NCI-H2081 (cell line): ENCODE measurements at regions not wholly inside any gene's neighbourhood (a gene's known extent, or its start where the extent isn't known, plus 50 kb on each side); places are given as distances from the start of the nearest gene placed in this dataset.
"Not testable (repeated sequence)": the region's sequence is repeated elsewhere in the genome, so short reads cannot be mapped to it uniquely, and the experiment has no call there.

Experiments
- DNase-seq, 2 experiments: peaks; one replicate each; lab custom pipeline; 2025; lab: John Stamatoyannopoulos, UW

DNA sequence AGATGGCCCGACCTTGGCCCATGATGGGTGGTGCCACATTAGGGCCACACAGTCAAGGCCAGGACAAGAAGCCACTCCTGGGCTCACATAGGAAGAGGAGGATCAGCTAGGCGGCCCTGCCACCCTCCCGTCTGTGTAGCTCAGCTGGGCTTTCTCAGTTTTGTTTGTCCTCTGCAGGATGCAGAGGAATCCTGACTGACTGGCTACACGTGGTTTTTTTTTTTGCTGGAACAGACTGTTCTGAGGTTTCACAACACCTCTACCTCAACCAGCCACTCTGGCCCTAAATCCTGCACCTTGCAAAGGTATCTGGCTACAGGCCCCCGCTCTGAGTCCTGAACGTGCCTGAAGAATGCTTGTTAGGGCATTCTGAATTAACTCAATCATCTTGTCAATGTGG is 88.3 kb upstream of the MSX2 start:
- no peak for DNase-seq

DNA sequence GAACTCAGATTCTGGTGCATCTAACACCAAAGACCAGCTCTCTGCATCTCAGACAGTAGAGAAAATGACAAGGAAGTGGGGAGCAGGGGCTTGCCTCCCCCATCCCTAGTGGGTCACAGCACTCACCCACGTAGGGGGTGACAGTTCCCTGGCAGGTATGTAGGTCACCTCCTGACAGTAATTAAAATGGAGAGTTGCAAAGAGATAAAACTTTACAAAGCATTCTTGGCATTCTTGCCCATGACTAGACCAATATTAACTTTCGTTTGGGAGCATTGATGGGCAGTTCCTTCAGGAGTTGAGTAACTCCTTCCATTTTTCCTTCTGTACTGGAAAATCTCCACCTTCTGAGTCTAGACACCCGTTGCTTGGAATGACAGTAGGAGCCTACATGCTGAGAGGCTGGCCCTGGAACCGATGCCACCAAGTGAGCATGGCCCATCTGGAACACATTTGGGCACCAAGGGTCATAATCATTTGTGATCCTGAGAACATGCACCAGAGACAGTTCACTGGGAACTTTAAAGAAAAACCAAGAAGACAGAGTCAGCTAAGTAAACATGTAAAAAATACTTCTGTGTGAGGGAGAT is 81.5 kb upstream of the MSX2 start:
- DNase-seq, result no peak

DNA sequence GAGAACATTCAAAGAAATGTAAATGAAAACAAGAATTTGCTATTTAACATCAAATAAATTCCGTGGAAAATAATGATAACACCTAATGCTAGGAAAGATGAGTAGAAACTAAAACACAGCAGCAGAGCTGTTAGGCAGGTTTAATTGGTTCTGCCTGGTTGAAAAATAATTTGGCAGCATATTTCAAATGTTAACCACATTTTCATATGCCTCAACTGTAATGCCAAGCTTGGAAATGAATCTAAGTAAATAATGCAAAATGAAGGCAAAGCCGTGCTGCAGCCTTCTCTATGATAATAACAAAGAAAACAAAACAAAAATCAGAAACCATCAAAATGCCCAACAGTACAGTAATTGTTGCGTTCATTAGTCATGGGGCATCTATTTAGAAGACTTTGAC is 79.9 kb upstream of the MSX2 start:
- no peak for DNase-seq

DNA sequence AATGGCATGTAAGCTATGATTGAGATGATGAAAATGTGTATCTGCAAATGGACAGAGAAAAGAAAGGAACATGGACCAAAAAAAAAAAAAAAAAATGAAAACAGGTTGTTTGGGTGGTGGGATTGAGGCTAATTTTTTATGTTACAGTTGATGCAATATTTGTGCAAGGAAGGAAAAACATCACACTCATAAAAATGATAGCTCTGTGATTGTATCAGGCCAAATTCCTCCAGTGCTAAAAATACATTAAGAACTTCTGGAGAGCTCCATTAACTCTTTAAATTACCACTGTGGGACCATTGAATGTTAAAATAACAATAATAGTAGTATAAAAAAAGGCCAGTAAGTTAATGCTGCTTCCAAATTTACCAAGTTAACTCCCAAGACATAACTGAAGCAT is 79.5 kb upstream of the MSX2 start:
- no peak for DNase-seq

DNA sequence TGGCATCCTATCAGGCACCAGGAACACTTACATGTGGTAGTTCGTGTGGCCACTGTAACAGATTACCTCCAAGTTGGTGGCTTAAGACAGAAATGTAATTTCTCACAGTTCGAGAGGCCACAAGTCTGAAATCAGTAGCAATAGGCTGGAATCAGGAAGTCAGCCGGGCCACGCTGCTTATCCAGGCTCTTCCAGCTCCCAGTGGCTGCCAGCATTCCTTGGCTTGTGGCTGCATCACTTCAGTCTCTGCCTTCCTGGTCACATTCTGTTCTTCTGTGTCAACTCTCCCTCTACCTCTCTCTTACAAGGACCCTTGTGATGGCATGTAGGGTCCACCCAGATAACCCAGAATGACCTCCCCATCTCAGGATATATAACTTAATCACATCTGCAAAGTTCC is 78.7 kb upstream of the MSX2 start:
- no peak for DNase-seq

DNA sequence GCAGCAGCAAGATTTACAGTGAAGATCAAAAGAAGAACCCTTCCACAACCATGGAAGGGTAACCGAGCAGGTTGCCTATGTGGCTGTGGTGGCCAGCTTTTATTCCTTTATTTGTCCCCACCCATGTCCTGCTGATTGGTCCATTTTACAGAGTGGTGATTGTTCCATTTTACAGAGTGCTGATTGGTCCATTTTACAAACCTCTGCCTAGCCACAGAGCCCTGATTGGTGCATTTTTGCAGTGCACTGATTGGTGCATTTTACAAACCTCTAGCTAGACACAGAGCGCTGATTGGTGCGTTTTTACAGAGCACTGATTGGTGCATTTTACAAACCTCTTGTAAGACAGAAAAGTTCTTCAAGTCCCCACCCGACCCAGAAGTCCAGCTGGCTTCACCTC is 75.8 kb upstream of the MSX2 start:
- DNase-seq, result not testable (repeated sequence)

DNA sequence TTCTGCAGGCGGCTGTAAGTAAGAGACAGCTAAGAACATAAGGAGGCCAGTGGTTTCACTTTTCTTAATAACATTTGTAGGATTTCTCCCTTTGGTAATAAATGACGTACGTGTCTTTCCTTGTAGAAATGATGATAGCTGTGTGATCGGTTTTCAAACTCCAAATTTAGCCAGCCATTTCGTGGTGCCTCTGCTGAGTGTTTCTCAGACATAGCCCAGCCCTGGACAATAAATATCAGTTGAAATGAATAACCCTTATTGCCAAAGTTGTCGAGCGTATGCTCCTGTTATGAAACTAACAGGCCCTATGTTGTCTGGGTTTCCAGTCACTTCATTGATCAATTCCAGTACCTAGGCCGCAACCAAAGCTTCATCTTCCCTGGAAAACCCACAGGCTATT is 75.0 kb upstream of the MSX2 start:
- no peak for DNase-seq

DNA sequence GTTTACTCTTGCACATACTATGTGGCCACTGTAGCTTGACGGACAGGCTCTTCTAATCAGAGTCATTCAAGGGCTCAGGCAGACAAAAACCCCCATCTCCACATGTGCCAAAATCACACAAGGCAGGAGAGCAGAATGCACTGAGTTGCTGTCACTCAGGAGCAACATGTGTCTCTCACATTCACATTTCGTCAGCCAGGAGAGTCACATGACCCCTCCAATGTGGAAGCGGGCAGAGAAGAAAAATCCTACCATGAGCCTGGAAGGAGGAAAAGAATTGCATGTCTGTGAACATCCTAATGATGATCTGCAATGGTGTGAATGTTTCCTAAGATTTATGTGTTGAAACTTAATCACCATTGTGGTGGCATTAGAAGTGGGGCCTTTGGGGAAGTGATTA is 69.9 kb upstream of the MSX2 start:
- no peak for DNase-seq

DNA sequence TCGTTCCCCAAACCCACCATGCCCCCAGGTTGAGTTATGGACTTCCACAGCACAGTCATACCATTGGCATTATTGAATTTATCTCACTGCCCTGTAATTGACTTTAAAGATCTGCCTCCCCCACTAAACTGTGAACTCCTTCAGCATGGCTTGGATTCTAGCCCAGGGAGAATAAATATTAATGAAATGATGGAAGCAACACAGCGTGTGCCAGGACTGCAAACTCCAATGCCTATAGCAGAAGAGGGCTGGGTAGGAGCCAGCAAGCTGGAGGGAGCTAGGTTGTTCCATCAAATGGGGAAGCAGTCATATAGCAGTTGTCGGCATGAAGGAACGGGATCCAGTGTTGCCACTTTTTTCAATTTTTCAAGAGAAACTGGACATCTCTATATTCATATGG is 69.0 kb upstream of the MSX2 start:
- DNase-seq, result no peak

DNA sequence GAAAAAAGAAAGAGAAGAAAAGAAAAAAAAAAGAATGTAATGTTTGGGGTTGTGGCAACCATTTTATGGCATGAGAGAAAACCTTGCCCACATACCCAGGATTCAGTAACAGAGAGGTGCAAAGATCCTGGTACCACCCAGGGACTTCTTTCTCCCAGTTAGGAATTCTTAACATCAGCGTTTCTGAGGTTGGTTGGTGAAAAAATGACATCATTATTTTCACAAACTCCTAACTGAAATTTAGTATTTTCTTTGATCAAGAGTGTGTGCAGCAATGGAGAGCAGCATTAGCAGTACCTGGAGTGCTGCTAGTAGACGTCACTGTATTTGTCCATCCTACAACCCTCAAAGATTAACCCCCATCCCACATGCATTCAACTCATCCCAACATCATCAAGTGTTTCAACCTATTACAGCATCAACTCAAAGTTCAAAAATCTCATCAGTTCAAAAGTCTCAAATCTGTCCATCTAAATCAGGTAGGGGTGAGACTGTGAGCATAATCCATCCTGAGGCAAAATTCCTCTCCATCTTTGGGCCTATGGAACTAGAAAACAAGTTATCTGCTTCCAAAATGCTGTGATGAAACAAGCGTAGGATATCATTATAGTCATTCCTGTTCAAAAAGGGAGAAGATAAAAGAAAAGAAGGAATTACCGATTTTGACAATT is 60.1 kb upstream of the MSX2 start:
- no peak for DNase-seq

DNA sequence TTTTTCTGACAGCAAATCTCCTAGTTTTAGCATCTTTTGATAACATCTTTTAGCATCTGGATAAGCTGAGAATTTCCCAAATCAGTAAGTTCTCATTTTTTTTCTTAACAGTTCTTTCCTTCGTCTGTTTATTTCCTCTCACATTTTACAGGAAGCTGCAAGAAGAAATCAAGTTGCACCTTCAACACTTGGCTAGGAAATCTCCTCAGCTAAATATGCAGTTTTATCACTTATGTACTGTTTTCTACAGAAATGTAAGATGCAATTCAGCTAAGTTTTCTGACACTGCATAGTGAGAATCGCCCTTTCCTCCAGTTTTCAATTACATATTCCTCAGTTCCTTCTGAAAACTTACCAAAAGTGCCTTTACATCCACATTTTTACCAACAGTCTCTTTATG is 59.0 kb upstream of the MSX2 start:
- no peak for DNase-seq

DNA sequence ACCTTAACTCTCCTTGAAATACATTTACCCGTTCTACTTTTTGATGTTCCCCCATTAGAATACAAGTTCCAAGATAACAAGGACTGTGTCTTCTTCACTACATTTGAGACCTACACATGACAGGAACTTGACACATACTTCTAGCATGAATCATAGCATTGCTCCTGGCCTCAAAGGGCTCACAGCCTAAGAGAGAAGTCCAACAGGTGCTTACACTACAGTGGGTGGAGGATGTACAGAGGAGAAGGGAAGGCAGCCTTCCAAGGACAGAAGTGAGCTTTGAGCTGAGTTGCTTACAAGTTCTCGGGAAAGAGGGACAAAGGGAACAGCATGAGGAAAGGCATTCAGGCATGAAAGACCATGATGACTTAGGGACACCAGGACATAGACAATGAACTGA is 56.9 kb upstream of the MSX2 start:
- no peak for DNase-seq

DNA sequence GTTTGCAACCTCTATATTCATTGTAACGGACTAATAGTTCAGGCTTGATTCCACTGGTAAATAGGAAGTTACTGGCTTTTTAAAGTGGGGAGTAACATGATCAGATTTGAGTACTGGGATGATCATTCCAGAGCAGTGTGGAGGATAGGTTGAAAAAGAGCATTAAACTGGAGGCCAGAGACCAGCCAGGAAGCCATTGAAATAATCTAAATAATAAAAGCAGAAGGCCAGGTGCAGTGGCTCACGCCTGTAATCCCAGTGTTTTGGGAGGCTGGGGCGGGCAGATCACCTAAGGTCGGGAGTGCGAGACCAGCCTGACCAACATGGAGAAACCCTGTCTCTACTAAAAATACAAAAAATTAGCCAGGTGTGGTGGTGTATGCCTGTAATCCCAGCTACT is 56.0 kb upstream of the MSX2 start:
- DNase-seq, result no peak
